ENCODE measurements at regions not wholly inside any gene's neighbourhood (a gene's known extent, or its start where the extent isn't known, plus 50 kb on each side); places are given as distances from the start of the nearest gene placed in this dataset.

DNA sequence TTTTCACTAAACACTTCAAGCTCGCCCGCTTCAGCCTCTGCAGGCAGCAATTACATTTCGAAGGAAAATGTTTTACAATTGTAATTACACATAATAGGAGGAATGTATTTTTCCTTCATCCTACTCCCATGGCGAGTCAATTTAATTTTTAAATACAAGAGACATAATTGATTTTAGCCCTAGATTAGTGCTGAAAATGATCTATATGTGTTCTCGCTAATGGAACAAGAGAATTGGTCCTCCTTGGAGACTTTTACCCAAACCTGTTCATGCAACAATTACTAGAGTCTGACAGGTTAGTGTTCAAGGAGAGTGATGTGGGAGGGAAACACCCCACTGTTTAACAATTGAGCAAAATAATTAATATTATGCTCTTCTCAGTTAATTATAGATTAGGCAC lies 509.4 kb upstream of the SETBP1 start:
- no peak overlapping the region for H2AFZ ChIP-seq (ENCODE audit: low read depth, low read length)
- no peaks in the 10 kb centered on the region for H3K36me3 ChIP-seq (ENCODE audit: insufficient read depth, low read length)
- no peaks in the 10 kb centered on the region for H3K27me3 ChIP-seq (ENCODE audit: insufficient read depth, low read length)
- H3K4me1 ChIP-seq (ENCODE audit: insufficient read depth, low read length) = peaks cover 2% of the 10 kb centered on the region
- no peaks in the 10 kb centered on the region for H3K9me3 ChIP-seq (ENCODE audit: low read length)
- H3K4me3 ChIP-seq (ENCODE audit: low read length) = no peak overlapping the region

DNA sequence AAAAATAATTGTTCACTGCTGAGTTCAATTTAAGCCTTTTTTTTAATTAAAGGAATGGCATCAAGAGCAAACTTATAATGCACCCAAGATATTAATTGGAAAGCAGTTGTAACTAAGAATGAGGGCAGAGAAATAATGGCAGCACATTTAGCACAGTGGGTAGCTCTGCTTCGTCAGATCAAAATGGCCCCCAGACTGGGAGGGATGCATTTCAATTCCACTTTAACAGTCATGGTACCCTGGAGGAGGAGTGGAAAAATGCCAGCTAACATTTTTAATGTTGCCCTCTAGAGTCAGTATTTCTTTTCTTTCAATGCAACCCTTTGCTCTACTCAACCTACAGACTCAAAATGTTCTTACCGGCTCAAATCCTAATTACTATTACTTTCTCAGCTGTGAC lies 504.8 kb upstream of the SETBP1 start:
- Histone ChIP-seq H3K27me3 (ENCODE audit: insufficient read depth, low read length) (no peaks in the 10 kb centered on the region), H2AFZ (ENCODE audit: low read depth, low read length) (no peak overlapping the region), H3K36me3 (ENCODE audit: insufficient read depth, low read length) (no peaks in the 10 kb centered on the region), H3K4me3 (ENCODE audit: low read length) (no peak overlapping the region), H3K9me3 (ENCODE audit: low read length) (no peaks in the 10 kb centered on the region), H3K4me1 (ENCODE audit: insufficient read depth, low read length) (peaks cover under 1% of the 10 kb centered on the region)

DNA sequence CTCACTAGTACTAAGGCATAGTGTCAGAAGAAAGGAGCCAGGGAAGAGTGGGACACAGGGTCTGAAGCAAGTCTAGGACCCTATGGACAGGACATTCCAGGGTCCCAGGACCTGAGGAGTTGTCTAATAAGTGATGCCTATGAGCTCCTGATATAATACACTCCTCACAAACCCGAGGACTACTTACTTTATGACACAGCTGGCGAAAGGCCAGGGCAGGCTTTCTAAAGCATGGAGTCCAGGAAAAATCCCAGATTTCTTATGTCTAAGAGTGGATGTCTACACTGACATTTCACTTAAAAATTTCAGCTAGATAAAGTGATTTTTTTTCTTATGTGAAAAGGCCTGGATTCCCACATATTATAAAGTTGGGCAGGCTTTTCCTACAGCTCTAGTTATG lies 502.2 kb upstream of the SETBP1 start:
- Histone ChIP-seq H3K4me1 (ENCODE audit: insufficient read depth, low read length) (peaks cover 5% of the 10 kb centered on the region), H3K9me3 (ENCODE audit: low read length) (no peaks in the 10 kb centered on the region), H3K36me3 (ENCODE audit: insufficient read depth, low read length) (no peaks in the 10 kb centered on the region), H2AFZ (ENCODE audit: low read depth, low read length) (no peak overlapping the region), H3K4me3 (ENCODE audit: low read length) (no peak overlapping the region), H3K27me3 (ENCODE audit: insufficient read depth, low read length) (no peaks in the 10 kb centered on the region)

DNA sequence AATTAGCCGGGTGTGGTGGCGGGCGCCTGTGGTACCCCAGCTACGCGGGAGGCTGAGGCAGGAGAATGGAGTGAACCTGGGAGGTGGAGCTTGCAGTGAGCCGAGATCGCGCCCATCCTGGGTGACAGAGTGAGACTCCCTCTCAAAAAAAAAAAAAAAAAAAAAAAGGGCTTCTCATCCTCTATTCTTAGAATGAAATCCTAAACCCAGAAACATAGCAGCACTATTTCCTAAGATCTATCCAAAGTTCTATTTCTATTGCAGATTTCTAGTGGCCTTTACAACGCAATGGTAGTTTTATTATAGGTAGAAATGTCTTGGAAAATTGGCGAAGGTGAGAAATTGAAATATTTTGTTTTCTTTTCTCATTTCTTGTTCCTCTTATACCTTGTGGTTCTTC lies 501.0 kb upstream of the SETBP1 start:
- no peaks in the 10 kb centered on the region for H3K27me3 ChIP-seq (ENCODE audit: insufficient read depth, low read length)
- H2AFZ ChIP-seq (ENCODE audit: low read depth, low read length) = no peak overlapping the region
- H3K9me3 ChIP-seq (ENCODE audit: low read length) = no peaks in the 10 kb centered on the region
- H3K4me1 ChIP-seq (ENCODE audit: insufficient read depth, low read length) = peaks cover 5% of the 10 kb centered on the region
- H3K36me3 ChIP-seq (ENCODE audit: insufficient read depth, low read length) = no peaks in the 10 kb centered on the region
- no peak overlapping the region for H3K4me3 ChIP-seq (ENCODE audit: low read length)

DNA sequence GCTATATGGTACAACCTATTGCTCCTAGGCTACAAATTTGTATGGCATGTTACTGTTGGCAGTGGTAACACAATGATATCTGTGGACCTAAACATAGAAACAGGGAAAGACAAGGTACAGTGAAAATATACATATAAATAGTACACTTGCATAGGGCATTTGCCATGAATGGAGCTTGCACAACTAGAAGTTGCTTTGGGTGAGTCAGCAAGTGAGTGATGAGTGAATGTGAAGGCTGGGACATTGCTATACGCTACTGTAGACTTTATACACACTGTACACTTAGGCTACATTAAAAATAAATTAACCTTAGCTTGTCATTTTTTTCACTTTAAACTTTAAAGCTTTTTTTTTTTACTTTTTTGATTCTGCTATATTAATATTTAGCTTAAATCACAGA lies 500.0 kb upstream of the SETBP1 start:
- H3K4me1 ChIP-seq (ENCODE audit: insufficient read depth, low read length) = peaks cover 5% of the 10 kb centered on the region
- no peaks in the 10 kb centered on the region for H3K9me3 ChIP-seq (ENCODE audit: low read length)
- H3K4me3 ChIP-seq (ENCODE audit: low read length) = no peak overlapping the region
- no peaks in the 10 kb centered on the region for H3K36me3 ChIP-seq (ENCODE audit: insufficient read depth, low read length)
- no peak overlapping the region for H2AFZ ChIP-seq (ENCODE audit: low read depth, low read length)
- no peaks in the 10 kb centered on the region for H3K27me3 ChIP-seq (ENCODE audit: insufficient read depth, low read length)

DNA sequence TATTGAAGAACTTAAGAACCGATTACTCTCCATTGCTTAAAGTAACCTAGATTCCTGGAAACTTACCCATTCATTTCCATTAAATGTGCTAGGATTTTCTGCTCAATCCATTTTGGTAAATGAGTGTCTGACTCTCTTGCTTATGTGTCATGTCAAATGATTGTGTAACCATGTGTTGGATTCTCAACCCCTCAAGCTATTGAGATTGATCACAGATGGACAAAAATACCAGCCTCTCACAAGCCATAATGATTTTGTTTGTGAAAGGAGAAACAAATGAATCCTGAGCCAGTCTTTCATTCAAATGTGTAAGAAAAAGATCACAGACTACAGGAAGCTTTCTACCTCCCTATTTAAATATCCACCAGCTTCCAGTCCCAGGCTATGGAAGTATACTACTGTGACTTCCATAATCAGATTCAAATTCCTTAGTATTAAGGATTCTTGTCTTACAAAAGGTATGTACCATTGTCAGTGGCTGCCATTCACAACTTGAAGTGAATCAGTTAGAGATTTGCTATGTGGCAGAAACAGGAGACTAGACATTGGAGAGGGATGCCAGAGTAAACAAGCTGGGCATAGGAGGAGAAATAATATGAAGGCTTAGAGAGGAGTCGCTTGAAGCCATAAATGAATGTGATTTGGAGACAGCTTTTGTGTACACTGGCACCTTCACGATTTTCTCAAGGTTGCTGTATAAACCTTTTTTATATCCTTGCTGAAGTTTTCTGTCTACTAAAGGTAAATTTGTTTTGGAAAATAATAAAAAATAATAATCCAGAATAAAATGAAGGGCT lies 498.5 kb upstream of the SETBP1 start:
- H2AFZ ChIP-seq (ENCODE audit: low read depth, low read length) = peak overlapping the region; percentile 29
- no peak overlapping the region for H3K4me3 ChIP-seq (ENCODE audit: low read length)
- no peaks in the 10 kb centered on the region for H3K36me3 ChIP-seq (ENCODE audit: insufficient read depth, low read length)
- H3K9me3 ChIP-seq (ENCODE audit: low read length) = no peaks in the 10 kb centered on the region
- H3K4me1 ChIP-seq (ENCODE audit: insufficient read depth, low read length) = peaks cover 5% of the 10 kb centered on the region
- H3K27me3 ChIP-seq (ENCODE audit: insufficient read depth, low read length) = no peaks in the 10 kb centered on the region

DNA sequence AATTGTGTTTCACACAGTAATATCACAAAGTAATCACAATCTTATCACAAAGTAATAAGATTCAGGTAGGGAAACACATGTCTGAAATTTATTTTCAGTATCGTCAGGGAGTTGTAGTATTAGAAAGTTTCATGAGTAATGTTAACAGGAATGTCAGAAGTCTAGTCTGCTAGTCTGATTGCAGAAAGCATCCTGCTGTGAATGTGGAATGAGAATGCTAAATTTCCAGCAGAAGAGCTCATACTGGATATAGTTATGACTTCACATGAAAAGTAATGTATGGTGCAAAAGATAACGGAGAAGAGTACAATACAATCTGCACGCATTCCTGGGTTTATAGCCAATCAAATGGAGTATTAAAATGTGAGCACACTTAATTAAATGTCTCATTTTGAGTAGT lies 494.7 kb upstream of the SETBP1 start:
- H2AFZ ChIP-seq (ENCODE audit: low read depth, low read length) = peak overlapping the region; percentile 10
- no peaks in the 10 kb centered on the region for H3K9me3 ChIP-seq (ENCODE audit: low read length)
- no peaks in the 10 kb centered on the region for H3K27me3 ChIP-seq (ENCODE audit: insufficient read depth, low read length)
- no peak overlapping the region for H3K4me3 ChIP-seq (ENCODE audit: low read length)
- H3K4me1 ChIP-seq (ENCODE audit: insufficient read depth, low read length) = peaks cover 5% of the 10 kb centered on the region
- H3K36me3 ChIP-seq (ENCODE audit: insufficient read depth, low read length) = no peaks in the 10 kb centered on the region

DNA sequence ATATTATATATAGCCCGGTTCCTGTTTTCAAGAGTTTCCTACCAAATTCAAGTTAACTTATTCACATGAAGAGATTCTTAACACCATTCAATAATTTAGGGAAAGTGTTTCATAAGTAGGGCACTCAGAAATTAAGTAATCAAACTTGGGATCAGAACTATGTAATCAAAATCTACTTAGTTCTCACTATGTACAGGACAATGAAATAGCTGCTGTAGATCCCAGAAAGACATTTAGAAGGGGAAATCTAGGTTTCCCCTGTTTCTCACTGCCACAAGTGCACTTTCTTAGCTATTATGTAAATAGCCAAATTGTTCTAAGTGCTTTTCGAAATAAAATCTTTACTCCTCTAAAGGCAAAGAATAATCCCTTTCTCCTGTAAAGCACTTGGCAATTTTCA lies 493.6 kb upstream of the SETBP1 start:
- peaks cover 5% of the 10 kb centered on the region for H3K4me1 ChIP-seq (ENCODE audit: insufficient read depth, low read length)
- no peaks in the 10 kb centered on the region for H3K27me3 ChIP-seq (ENCODE audit: insufficient read depth, low read length)
- H3K36me3 ChIP-seq (ENCODE audit: insufficient read depth, low read length) = no peaks in the 10 kb centered on the region
- no peaks in the 10 kb centered on the region for H3K9me3 ChIP-seq (ENCODE audit: low read length)
- H3K4me3 ChIP-seq (ENCODE audit: low read length) = no peak overlapping the region
- no peak overlapping the region for H2AFZ ChIP-seq (ENCODE audit: low read depth, low read length)

DNA sequence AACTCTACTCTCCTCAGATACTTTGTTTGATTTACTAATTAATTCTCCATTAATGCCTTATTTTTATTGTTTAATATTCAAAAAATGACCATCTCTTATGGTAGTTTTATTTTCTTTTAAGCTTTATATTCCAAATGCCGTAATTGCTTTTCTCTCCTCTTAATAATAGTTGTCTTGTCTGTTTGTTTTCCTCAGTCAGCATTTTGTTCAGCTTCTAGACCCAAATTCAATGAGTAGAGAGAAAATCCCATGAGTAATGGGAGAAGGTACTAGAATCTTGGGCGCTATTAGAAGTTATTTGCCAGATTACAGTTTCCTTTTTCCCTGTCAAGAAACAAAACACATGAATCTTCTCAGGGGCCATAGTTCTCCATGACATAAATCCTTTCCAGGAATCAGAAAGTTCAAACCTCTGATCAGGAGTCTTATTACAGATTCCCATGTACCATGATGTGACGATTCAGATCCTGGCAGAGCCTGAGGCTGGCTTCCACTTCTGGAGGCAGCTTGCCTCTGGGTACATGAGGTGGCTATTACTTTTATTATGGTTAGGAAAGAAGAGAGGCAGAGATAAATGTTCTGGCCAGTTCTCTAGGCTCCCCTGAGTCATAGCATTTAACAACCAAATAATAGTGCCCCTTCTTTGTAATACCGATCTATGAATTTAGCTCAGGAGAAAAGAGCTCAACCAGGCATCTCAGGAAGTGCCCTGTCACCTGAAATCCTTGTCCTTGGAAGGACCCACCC lies 485.1 kb upstream of the SETBP1 start:
- Histone ChIP-seq H3K4me3 (ENCODE audit: low read length) (no peak overlapping the region), H3K36me3 (ENCODE audit: insufficient read depth, low read length) (no peaks in the 10 kb centered on the region), H3K9me3 (ENCODE audit: low read length) (no peaks in the 10 kb centered on the region), H3K4me1 (ENCODE audit: insufficient read depth, low read length) (no peaks in the 10 kb centered on the region), H2AFZ (ENCODE audit: low read depth, low read length) (no peak overlapping the region), H3K27me3 (ENCODE audit: insufficient read depth, low read length) (no peaks in the 10 kb centered on the region)

DNA sequence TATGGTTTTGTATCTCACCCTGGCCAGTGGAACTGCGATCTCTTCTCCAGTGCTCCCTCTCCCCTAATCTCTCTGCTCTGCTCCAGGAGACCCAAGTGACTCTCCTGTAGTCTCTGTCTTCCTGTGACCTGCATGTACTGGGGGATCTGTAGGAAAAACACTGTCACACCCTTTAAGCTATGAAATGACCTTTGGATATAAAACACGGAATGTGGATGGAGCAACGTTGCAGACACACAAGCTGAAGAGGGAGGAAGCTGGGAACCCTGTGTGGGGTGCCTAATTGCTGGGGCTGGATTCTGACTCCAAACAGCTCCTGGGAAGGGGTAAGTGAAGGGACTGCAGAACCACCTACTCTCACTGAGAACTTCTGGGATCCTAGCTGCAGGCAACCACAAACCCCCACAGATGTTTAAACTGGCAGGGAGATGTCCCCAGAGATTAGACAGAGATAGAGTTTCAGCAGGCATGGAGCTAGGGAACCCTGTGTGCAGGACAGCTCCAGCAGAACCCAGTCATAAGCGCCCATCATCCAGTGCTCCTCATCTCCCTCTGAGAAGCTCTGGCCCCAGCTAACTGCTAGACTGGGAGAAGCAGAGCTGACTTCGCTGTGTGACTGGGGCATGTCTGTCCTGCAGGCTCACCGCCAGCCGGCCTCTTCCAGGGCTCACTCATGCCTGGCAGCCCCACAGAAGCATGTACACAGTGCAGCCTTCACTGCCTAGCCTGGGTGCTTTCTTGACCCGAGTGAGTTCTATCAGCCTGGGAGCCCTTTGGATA lies 482.7 kb upstream of the SETBP1 start:
- Histone ChIP-seq H2AFZ (ENCODE audit: low read depth, low read length) (no peak overlapping the region), H3K4me1 (ENCODE audit: insufficient read depth, low read length) (no peaks in the 10 kb centered on the region), H3K9me3 (ENCODE audit: low read length) (no peaks in the 10 kb centered on the region), H3K36me3 (ENCODE audit: insufficient read depth, low read length) (no peaks in the 10 kb centered on the region), H3K4me3 (ENCODE audit: low read length) (no peak overlapping the region), H3K27me3 (ENCODE audit: insufficient read depth, low read length) (no peaks in the 10 kb centered on the region)

DNA sequence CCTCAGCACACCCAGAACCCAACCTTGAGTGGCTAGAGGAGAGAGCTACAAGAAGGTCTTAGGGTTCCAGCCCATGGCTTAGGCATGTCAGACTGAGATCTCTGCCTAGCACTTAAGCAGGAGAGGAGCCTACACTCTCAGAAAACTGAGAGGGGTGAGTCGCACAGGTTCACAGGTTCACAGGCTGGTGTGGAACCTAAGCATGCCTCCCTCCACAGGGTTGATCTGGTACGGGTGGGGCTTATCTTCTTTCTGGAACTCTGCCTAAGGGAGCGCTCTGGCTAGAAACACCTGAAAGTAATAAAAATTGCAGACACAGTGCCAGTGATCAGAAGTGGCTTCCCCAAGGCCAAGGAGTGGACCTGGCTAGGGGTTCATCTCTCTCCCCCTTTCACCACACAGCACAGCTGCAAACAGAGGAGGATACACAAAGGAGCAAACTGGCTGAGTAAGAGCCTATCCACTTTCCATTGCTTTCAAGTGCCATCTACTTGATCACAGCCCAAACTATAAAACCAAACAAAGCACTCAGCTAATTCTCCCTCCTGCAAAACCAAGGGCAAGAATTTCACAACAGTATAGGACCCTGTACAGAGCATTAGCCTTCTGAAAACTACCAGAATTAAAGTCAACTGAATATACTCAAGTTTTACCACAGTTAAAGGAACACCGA lies 481.9 kb upstream of the SETBP1 start:
- Histone ChIP-seq H3K4me3 (ENCODE audit: low read length) (no peak overlapping the region), H2AFZ (ENCODE audit: low read depth, low read length) (no peak overlapping the region), H3K36me3 (ENCODE audit: insufficient read depth, low read length) (no peaks in the 10 kb centered on the region), H3K9me3 (ENCODE audit: low read length) (no peaks in the 10 kb centered on the region), H3K27me3 (ENCODE audit: insufficient read depth, low read length) (no peaks in the 10 kb centered on the region), H3K4me1 (ENCODE audit: insufficient read depth, low read length) (no peaks in the 10 kb centered on the region)

DNA sequence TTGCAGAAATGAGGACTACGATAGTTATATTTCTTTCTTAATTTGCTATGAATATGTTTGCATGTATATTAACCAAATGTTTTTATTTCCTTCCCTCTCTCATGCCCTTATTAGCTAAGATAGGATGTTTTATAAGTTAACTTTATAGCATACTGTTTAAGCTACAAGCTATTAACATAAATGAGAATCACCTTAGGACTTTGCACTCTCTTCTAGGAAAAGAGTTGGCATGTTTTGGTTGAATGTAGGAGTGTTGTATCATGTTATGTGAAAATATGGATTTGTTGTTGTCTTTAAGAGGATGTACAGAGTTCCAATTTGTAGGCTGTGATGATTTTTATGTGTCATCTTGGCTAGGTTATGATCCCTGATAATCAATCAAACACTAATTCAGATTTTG lies 467.4 kb upstream of the SETBP1 start:
- Histone ChIP-seq H3K27me3 (ENCODE audit: insufficient read depth, low read length) (no peaks in the 10 kb centered on the region), H3K9me3 (ENCODE audit: low read length) (peaks cover 2% of the 10 kb centered on the region), H3K4me3 (ENCODE audit: low read length) (no peak overlapping the region), H3K36me3 (ENCODE audit: insufficient read depth, low read length) (no peaks in the 10 kb centered on the region), H3K4me1 (ENCODE audit: insufficient read depth, low read length) (no peaks in the 10 kb centered on the region), H2AFZ (ENCODE audit: low read depth, low read length) (no peak overlapping the region)

DNA sequence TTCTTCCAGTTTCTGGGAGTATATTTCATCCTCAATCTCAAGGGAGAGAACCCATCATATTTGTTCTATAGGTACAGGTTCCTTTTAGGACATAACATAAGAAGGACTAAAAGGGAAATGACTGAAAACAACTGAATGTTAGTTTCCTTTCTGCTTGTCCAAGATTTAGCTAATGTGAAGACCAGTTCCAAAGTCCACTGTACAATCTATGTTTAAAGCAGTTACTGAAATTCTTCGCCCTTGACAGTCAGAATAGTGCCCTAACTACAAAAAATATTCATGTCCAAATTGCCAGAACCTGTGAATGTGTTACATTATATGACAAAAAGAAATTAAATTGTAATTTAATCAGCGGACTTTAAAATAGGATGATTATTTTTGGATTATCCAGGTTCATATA lies 466.3 kb upstream of the SETBP1 start:
- Histone ChIP-seq H3K27me3 (ENCODE audit: insufficient read depth, low read length) (no peaks in the 10 kb centered on the region), H3K4me1 (ENCODE audit: insufficient read depth, low read length) (no peaks in the 10 kb centered on the region), H2AFZ (ENCODE audit: low read depth, low read length) (no peak overlapping the region), H3K9me3 (ENCODE audit: low read length) (peaks cover 2% of the 10 kb centered on the region), H3K4me3 (ENCODE audit: low read length) (no peak overlapping the region), H3K36me3 (ENCODE audit: insufficient read depth, low read length) (no peaks in the 10 kb centered on the region)
